ENCODE measurements at regions not wholly inside any gene's neighbourhood (a gene's known extent, or its start where the extent isn't known, plus 50 kb on each side); places are given as distances from the start of the nearest gene placed in this dataset.

GRCh38 chr9:6703898-6704639 is 53.7 kb upstream of the KDM4C start:
- DNase-seq, result peak; percentile 89

- no peak for DNase-seq
Measured at GRCh38 chr9:6702707-6703106, 55.1 kb upstream of the KDM4C start.

- no peak for DNase-seq
Measured at GRCh38 chr9:6696178-6696577, 50.6 kb upstream of the GLDC start.

- no peak for DNase-seq
Measured at GRCh38 chr9:6695121-6695814, 49.7 kb upstream of the GLDC start.

All from activated CD4-positive, CD25-positive, alpha-beta regulatory T cell treated with anti-CD3 and anti-CD28 coated beads, Interleukin-2, amount 50 U/mL, for 72 hours (primary cell).